ENCODE measurements at regions not wholly inside any gene's neighbourhood (a gene's known extent, or its start where the extent isn't known, plus 50 kb on each side); places are given as distances from the start of the nearest gene placed in this dataset.

- ChIA-PET POLR2A (interaction anchor here (0.6 kb wide), 1 partner anchor 33 kb away, joined by 3 read pairs; no protein-coding TSS in a partner anchor), CTCF (interaction anchor here (0.7 kb wide), 1 partner anchor 162 kb away, joined by 3 read pairs; no protein-coding TSS in a partner anchor)
- WGBS (ENCODE audit: low lambda C conversion rate) = 31% methylated on average over 5 of the region's 5 CpGs
- TF ChIP-seq, protein P1, sequence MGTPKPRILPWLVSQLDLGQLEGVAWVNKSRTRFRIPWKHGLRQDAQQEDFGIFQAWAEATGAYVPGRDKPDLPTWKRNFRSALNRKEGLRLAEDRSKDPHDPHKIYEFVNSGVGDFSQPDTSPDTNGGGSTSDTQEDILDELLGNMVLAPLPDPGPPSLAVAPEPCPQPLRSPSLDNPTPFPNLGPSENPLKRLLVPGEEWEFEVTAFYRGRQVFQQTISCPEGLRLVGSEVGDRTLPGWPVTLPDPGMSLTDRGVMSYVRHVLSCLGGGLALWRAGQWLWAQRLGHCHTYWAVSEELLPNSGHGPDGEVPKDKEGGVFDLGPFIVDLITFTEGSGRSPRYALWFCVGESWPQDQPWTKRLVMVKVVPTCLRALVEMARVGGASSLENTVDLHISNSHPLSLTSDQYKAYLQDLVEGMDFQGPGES (IDR thresholded peaks at IDR 0.05; ENCODE audit: low read depth, low read length) = no peak
- TF ChIP-seq EZH2phosphoT487 (IDR thresholded peaks at IDR 0.05; ENCODE audit: borderline replicate concordance, low read depth) = no peak
- TF ChIP-seq SIN3A (IDR thresholded peaks at IDR 0.05; ENCODE audit: borderline replicate concordance, low read depth, low read length) = no peak
- no peak for TF ChIP-seq SMC3 (IDR thresholded peaks at IDR 0.05; ENCODE audit: low read depth, low read length)
- TF ChIP-seq USF2 (IDR thresholded peaks at IDR 0.05; ENCODE audit: borderline replicate concordance, low read depth, low read length) = no peak
- peak; percentile 60 for TF ChIP-seq CHD2 (IDR thresholded peaks at IDR 0.05; ENCODE audit: low read length, partially characterized antibody)
- no peak for TF ChIP-seq ELF1 (IDR thresholded peaks at IDR 0.05)
- TF ChIP-seq CTCF (IDR thresholded peaks at IDR 0.05) = no peak
- TF ChIP-seq, protein P2, sequence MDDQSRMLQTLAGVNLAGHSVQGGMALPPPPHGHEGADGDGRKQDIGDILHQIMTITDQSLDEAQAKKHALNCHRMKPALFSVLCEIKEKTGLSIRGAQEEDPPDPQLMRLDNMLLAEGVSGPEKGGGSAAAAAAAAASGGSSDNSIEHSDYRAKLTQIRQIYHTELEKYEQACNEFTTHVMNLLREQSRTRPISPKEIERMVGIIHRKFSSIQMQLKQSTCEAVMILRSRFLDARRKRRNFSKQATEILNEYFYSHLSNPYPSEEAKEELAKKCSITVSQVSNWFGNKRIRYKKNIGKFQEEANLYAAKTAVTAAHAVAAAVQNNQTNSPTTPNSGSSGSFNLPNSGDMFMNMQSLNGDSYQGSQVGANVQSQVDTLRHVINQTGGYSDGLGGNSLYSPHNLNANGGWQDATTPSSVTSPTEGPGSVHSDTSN (IDR thresholded peaks at IDR 0.05) = no peak
- TF ChIP-seq MEF2A (IDR thresholded peaks at IDR 0.05; ENCODE audit: borderline replicate concordance, low read depth) = no peak
- TF ChIP-seq RCOR1 (IDR thresholded peaks at IDR 0.05; ENCODE audit: low read length) = peak; percentile 88
- no peak for TF ChIP-seq FOXJ3 (CRISPR knock-in tag; IDR thresholded peaks at IDR 0.05)
- no peak for TF ChIP-seq MXI1 (IDR thresholded peaks at IDR 0.05; ENCODE audit: low read depth, low read length)
- no peak for TF ChIP-seq RFX5 (IDR thresholded peaks at IDR 0.05; ENCODE audit: low read length)
- TF ChIP-seq, protein P3, sequence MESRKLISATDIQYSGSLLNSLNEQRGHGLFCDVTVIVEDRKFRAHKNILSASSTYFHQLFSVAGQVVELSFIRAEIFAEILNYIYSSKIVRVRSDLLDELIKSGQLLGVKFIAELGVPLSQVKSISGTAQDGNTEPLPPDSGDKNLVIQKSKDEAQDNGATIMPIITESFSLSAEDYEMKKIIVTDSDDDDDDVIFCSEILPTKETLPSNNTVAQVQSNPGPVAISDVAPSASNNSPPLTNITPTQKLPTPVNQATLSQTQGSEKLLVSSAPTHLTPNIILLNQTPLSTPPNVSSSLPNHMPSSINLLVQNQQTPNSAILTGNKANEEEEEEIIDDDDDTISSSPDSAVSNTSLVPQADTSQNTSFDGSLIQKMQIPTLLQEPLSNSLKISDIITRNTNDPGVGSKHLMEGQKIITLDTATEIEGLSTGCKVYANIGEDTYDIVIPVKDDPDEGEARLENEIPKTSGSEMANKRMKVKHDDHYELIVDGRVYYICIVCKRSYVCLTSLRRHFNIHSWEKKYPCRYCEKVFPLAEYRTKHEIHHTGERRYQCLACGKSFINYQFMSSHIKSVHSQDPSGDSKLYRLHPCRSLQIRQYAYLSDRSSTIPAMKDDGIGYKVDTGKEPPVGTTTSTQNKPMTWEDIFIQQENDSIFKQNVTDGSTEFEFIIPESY (IDR thresholded peaks at IDR 0.05; ENCODE audit: borderline replicate concordance, low read depth) = no peak
- no peak for TF ChIP-seq TAF1 (IDR thresholded peaks at IDR 0.05; ENCODE audit: borderline replicate concordance, low read depth, low read length)
- no peak for TF ChIP-seq JUND (IDR thresholded peaks at IDR 0.05)
- TF ChIP-seq, protein P4, sequence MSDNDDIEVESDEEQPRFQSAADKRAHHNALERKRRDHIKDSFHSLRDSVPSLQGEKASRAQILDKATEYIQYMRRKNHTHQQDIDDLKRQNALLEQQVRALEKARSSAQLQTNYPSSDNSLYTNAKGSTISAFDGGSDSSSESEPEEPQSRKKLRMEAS (IDR thresholded peaks at IDR 0.05; ENCODE audit: low read depth) = no peak
- no peak for TF ChIP-seq POLR2AphosphoS5 (IDR thresholded peaks at IDR 0.05; ENCODE audit: low read depth, low read length)
- no peak for TF ChIP-seq RXRA (IDR thresholded peaks at IDR 0.05; ENCODE audit: borderline replicate concordance, low read depth)
- no peak for TF ChIP-seq USF1 (IDR thresholded peaks at IDR 0.05; ENCODE audit: borderline replicate concordance, low read depth)
- TF ChIP-seq EP300 (IDR thresholded peaks at IDR 0.05; ENCODE audit: borderline replicate concordance in 1 of 2, low read depth in 1 of 2, low read length in 1 of 2) = peak in 1 of 2 experiments; percentile 95; a peak in 2 of 4 replicates
- TF ChIP-seq FOXM1 (IDR thresholded peaks at IDR 0.05; ENCODE audit: low read depth) = no peak
- 0 out of 2 replicates have a peak, but pooled peaks have one; percentile 18 for TF ChIP-seq TEAD4 (IDR thresholded peaks at IDR 0.05; ENCODE audit: borderline replicate concordance, insufficient read depth)
- TF ChIP-seq RAD21 (IDR thresholded peaks at IDR 0.05; ENCODE audit: low read length) = peak; percentile 24; the same call in 1 of the 2 replicates
- TF ChIP-seq NRF1 (IDR thresholded peaks at IDR 0.05; ENCODE audit: low read depth, low read length) = no peak
- no peak for TF ChIP-seq FOSL2 (IDR thresholded peaks at IDR 0.05; ENCODE audit: borderline replicate concordance, low read depth)
- no peak for TF ChIP-seq NFIC (IDR thresholded peaks at IDR 0.05; ENCODE audit: borderline replicate concordance)
These were observed 1026.4 kb upstream of the IGFBP7 start for GRCh38 chr4:58136604-58137003.

More at GRCh38 chr4:58136604-58137003, 1026.4 kb upstream of the IGFBP7 start:
- Histone ChIP-seq H3K9ac (no peak overlapping the region), H3K4me2 (no peak overlapping the region), H3K9me2 (no peaks in the 10 kb centered on the region), H4K20me1 (ENCODE audit: insufficient read depth) (no peaks in the 10 kb centered on the region), H3K4me1 (ENCODE audit: control insufficient read depth in 1 of 2, insufficient read depth in 2 of 2, low read depth in 1 of 2, low read length in 1 of 2) (peaks cover 0 to 6% of the 10 kb centered on the region in 2 experiments; a peak in 2 of 4 replicates), H3F3A (replicated peaks; ENCODE audit: insufficient read depth) (no peaks in the 10 kb centered on the region), H3K79me2 (ENCODE audit: insufficient read depth) (no peaks in the 10 kb centered on the region), H2AFZ (ENCODE audit: low read depth) (no peak overlapping the region), H3K9me3 (no peaks in the 10 kb centered on the region), H3K36me3 (replicated peaks in 1 of 2; ENCODE audit: control insufficient read depth in 1 of 2, insufficient read depth in 2 of 2, low read length in 1 of 2) (no peaks in the 10 kb centered on the region), H3K27me3 (ENCODE audit: insufficient read depth) (no peaks in the 10 kb centered on the region), H3K27ac (ENCODE audit: low read depth in 2 of 2, low read length in 1 of 2) (peak overlapping the region in 1 of 2 experiments; percentile 55; a peak in 2 of 4 replicates), H3K4me3 (ENCODE audit: low read depth in 2 of 2, low read length in 1 of 2) (no peak overlapping the region)
- DNase-seq = peak; percentile 12

Measured in SK-N-SH (cell line).